ENCODE measurements at regions not wholly inside any gene's neighbourhood (a gene's known extent, or its start where the extent isn't known, plus 50 kb on each side); places are given as distances from the start of the nearest gene placed in this dataset.

- no peak overlapping the region for H3K27ac ChIP-seq
- no peaks in the 10 kb centered on the region for H4K20me1 ChIP-seq (ENCODE audit: insufficient read depth)
- no peak overlapping the region for H3K4me2 ChIP-seq (ENCODE audit: unreplicated experiment)
- H3K9ac ChIP-seq = no peak overlapping the region
- H3K36me3 ChIP-seq (ENCODE audit: low read depth) = no peaks in the 10 kb centered on the region
- no peak for DNase-seq
- no peak overlapping the region for H2AFZ ChIP-seq
- no peak for TF ChIP-seq EZH2phosphoT487 (IDR thresholded peaks at IDR 0.05; ENCODE audit: insufficient read depth, low read depth)
- TF ChIP-seq EZH2 (IDR thresholded peaks at IDR 0.05; ENCODE audit: insufficient read depth, poor library complexity, severe bottlenecking) = no peak
- in situ Hi-C loops (cut with MboI) = loop anchor here (10.0 kb wide), 1 partner anchor 115 kb away; no protein-coding TSS in a partner anchor
- H3K79me2 ChIP-seq (ENCODE audit: insufficient read depth) = peaks cover 48% of the 10 kb centered on the region
- WGBS, 2 experiments (ENCODE audit: low coverage in 1 of 2, low lambda C conversion rate in 2 of 2, missing lambda C conversion rate in 2 of 2) = 88% methylated on average over 17 of the region's 17 CpGs
- H3K4me3 ChIP-seq = no peak overlapping the region
- no peaks in the 10 kb centered on the region for H3K9me2 ChIP-seq (ENCODE audit: insufficient read depth)
- no peaks in the 10 kb centered on the region for H3F3A ChIP-seq (ENCODE audit: insufficient read depth)
- H3K4me1 ChIP-seq (ENCODE audit: insufficient read depth) = peaks cover 11% of the 10 kb centered on the region; the same call in 1 of the 2 replicates
- no peaks in the 10 kb centered on the region for H3K9me3 ChIP-seq (ENCODE audit: low read depth)
- H3K27me3 ChIP-seq (replicated peaks; ENCODE audit: insufficient read depth) = no peaks in the 10 kb centered on the region
Measured at GRCh38 chr21:16309250-16309971, 579.6 kb downstream of the USP25 start.

- in situ Hi-C loops (cut with MboI) = no loop called here
- Histone ChIP-seq H4K20me1 (ENCODE audit: insufficient read depth) (no peaks in the 10 kb centered on the region), H3K9me3 (ENCODE audit: low read depth) (no peaks in the 10 kb centered on the region), H3K27me3 (replicated peaks; ENCODE audit: insufficient read depth) (no peaks in the 10 kb centered on the region), H3F3A (ENCODE audit: insufficient read depth) (no peaks in the 10 kb centered on the region), H3K79me2 (ENCODE audit: insufficient read depth) (peaks cover 43% of the 10 kb centered on the region), H3K27ac (no peak overlapping the region), H3K4me2 (ENCODE audit: unreplicated experiment) (no peak overlapping the region), H3K9ac (no peak overlapping the region), H3K9me2 (ENCODE audit: insufficient read depth) (no peaks in the 10 kb centered on the region), H3K4me3 (no peak overlapping the region), H3K36me3 (ENCODE audit: low read depth) (no peaks in the 10 kb centered on the region), H3K4me1 (ENCODE audit: insufficient read depth) (peaks cover 11% of the 10 kb centered on the region; the same call in 1 of the 2 replicates), H2AFZ (no peak overlapping the region)
- TF ChIP-seq EZH2phosphoT487 (IDR thresholded peaks at IDR 0.05; ENCODE audit: insufficient read depth, low read depth) (no peak), EZH2 (IDR thresholded peaks at IDR 0.05; ENCODE audit: insufficient read depth, poor library complexity, severe bottlenecking) (no peak)
- WGBS, 2 experiments (ENCODE audit: low coverage in 1 of 2, low lambda C conversion rate in 2 of 2, missing lambda C conversion rate in 2 of 2) = 86 to 87% methylated on average over 9 of the region's 9 CpGs
- no peak for DNase-seq
Measured at GRCh38 chr21:16310176-16310575, 580.4 kb downstream of the USP25 start.

GRCh38 chr21:16311229-16311628 lies 581.4 kb downstream of the USP25 start:
- WGBS, 2 experiments (ENCODE audit: low coverage in 1 of 2, low lambda C conversion rate in 2 of 2, missing lambda C conversion rate in 2 of 2) = 92 to 97% methylated on average over 3 of the region's 3 CpGs

GRCh38 chr21:16312321-16312720 lies 582.5 kb downstream of the USP25 start:
- in situ Hi-C loops (cut with MboI) = no loop called here
- no peaks in the 10 kb centered on the region for H3K9me3 ChIP-seq (ENCODE audit: low read depth)
- no peak for DNase-seq
- H3K27me3 ChIP-seq (replicated peaks; ENCODE audit: insufficient read depth) = no peaks in the 10 kb centered on the region
- no peak overlapping the region for H3K4me2 ChIP-seq (ENCODE audit: unreplicated experiment)
- no peaks in the 10 kb centered on the region for H3K36me3 ChIP-seq (ENCODE audit: low read depth)
- no peaks in the 10 kb centered on the region for H4K20me1 ChIP-seq (ENCODE audit: insufficient read depth)
- no peak overlapping the region for H3K27ac ChIP-seq
- peaks cover 6% of the 10 kb centered on the region; the same call in 1 of the 2 replicates for H3K4me1 ChIP-seq (ENCODE audit: insufficient read depth)
- no peaks in the 10 kb centered on the region for H3K9me2 ChIP-seq (ENCODE audit: insufficient read depth)
- H3F3A ChIP-seq (ENCODE audit: insufficient read depth) = no peaks in the 10 kb centered on the region
- no peak for TF ChIP-seq EZH2 (IDR thresholded peaks at IDR 0.05; ENCODE audit: insufficient read depth, poor library complexity, severe bottlenecking)
- TF ChIP-seq EZH2phosphoT487 (IDR thresholded peaks at IDR 0.05; ENCODE audit: insufficient read depth, low read depth) = no peak
- H3K79me2 ChIP-seq (ENCODE audit: insufficient read depth) = peaks cover 24% of the 10 kb centered on the region
- H2AFZ ChIP-seq = no peak overlapping the region
- no peak overlapping the region for H3K9ac ChIP-seq
- no peak overlapping the region for H3K4me3 ChIP-seq

More at GRCh38 chr21:16311229-16311628, 581.4 kb downstream of the USP25 start:
- no peak overlapping the region for H3K9ac ChIP-seq
- no peak overlapping the region for H2AFZ ChIP-seq
- no peak overlapping the region for H3K4me2 ChIP-seq (ENCODE audit: unreplicated experiment)
- H3K36me3 ChIP-seq (ENCODE audit: low read depth) = no peaks in the 10 kb centered on the region
- H3K9me2 ChIP-seq (ENCODE audit: insufficient read depth) = no peaks in the 10 kb centered on the region
- DNase-seq = no peak
- no peak overlapping the region for H3K27ac ChIP-seq
- peaks cover 11% of the 10 kb centered on the region; the same call in 1 of the 2 replicates for H3K4me1 ChIP-seq (ENCODE audit: insufficient read depth)
- no peak overlapping the region for H3K4me3 ChIP-seq
- in situ Hi-C loops (cut with MboI) = no loop called here
- peaks cover 35% of the 10 kb centered on the region for H3K79me2 ChIP-seq (ENCODE audit: insufficient read depth)
- TF ChIP-seq EZH2phosphoT487 (IDR thresholded peaks at IDR 0.05; ENCODE audit: insufficient read depth, low read depth) = no peak
- no peak for TF ChIP-seq EZH2 (IDR thresholded peaks at IDR 0.05; ENCODE audit: insufficient read depth, poor library complexity, severe bottlenecking)
- H3F3A ChIP-seq (ENCODE audit: insufficient read depth) = no peaks in the 10 kb centered on the region
- no peaks in the 10 kb centered on the region for H3K9me3 ChIP-seq (ENCODE audit: low read depth)
- no peaks in the 10 kb centered on the region for H3K27me3 ChIP-seq (replicated peaks; ENCODE audit: insufficient read depth)
- no peaks in the 10 kb centered on the region for H4K20me1 ChIP-seq (ENCODE audit: insufficient read depth)

All from GM23248 (cell line).